ENCODE measurements at regions not wholly inside any gene's neighbourhood (a gene's known extent, or its start where the extent isn't known, plus 50 kb on each side); places are given as distances from the start of the nearest gene placed in this dataset.

GRCh38 chr16:29313559-29314048 lies 92.9 kb downstream of the NPIPB11 start:
- TF ChIP-seq CTCF (IDR thresholded peaks at IDR 0.05) (no peak), POLR2A (IDR thresholded peaks at IDR 0.05) (no peak)
